Activated T-helper 2 cell treated with anti-CD3 and anti-CD28 coated beads, Interferon-gamma antibody, Interleukin-2, Interleukin-4, amounts not matched to agents 10 μg/mL and 5 μg/mL and 100 μg/mL, durations not matched to agents 14 hours and 24 hours and 36 hours (primary cell): ENCODE measurements at regions not wholly inside any gene's neighbourhood (a gene's known extent, or its start where the extent isn't known, plus 50 kb on each side); places are given as distances from the start of the nearest gene placed in this dataset.

Source experiments
- DNase-seq: peaks from one replicate; pipeline ENCODE4 v3.0.0; 2021; ENCODE audit warnings: low spot score
- H3K27ac Mint-ChIP-seq: one replicate; pipeline ENCODE4 v1.8.0; 2021; ENCODE audit warnings: mixed read lengths
- H3K27me3 Mint-ChIP-seq: one replicate; pipeline ENCODE4 v1.8.0; 2021; ENCODE audit warnings: low read depth, mixed read lengths
- H3K36me3 Mint-ChIP-seq: one replicate; pipeline ENCODE4 v1.8.0; 2021; ENCODE audit warnings: low read depth, mixed read lengths
- H3K4me1 Mint-ChIP-seq: one replicate; pipeline ENCODE4 v1.8.0; 2021; ENCODE audit warnings: low read depth, mixed read lengths
- H3K4me3 Mint-ChIP-seq: one replicate; pipeline ENCODE4 v1.8.0; 2021; ENCODE audit warnings: low read depth, mild to moderate bottlenecking, moderate library complexity, mixed read lengths
- H3K9me3 Mint-ChIP-seq: one replicate; pipeline ENCODE4 v1.8.0; 2021; ENCODE audit warnings: mixed read lengths
- intact Hi-C: fragments of 100-400 bp; cut with micrococcal nuclease; formaldehyde crosslinking; loops from one replicate; pipeline ENCODE4 v1.15.1; 2023

DNA sequence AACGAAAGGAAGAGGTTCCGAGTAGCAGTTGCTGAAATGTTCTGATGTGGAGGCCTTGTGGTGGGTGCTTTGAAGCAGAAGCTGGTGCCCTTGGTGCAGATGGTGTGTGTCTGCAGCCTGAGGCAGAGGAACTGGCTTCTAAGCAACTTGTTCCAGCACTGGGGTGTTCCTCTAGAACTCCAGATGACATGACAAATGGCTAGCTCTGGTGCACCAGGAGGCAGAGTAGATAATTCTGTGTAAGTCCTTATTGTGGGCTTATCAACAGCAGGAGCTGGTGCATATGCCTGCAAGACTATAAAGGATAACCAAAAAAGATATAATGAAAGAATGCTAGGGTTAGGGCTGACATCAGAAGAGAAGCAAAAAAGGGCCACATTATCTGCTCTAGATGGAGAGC lies 76.5 kb downstream of the ARL5B start:
- no peak for DNase-seq
- peaks cover 4% of the 10 kb centered on the region for H3K9me3 Mint-ChIP-seq
- no peaks in the 10 kb centered on the region for H3K27me3 Mint-ChIP-seq
- no peak overlapping the region for H3K27ac Mint-ChIP-seq
- no peaks in the 10 kb centered on the region for H3K4me1 Mint-ChIP-seq
- intact Hi-C loops, result no loop called here
- no peaks in the 10 kb centered on the region for H3K36me3 Mint-ChIP-seq
- H3K4me3 Mint-ChIP-seq, result no peak overlapping the region

GRCh38 chr10:18737236-18737635 lies 78.0 kb downstream of the ARL5B start:
- intact Hi-C loops, result no loop called here
- Mint-ChIP-seq H3K4me3 (no peak overlapping the region), H3K36me3 (no peaks in the 10 kb centered on the region), H3K9me3 (peaks cover 4% of the 10 kb centered on the region), H3K27ac (no peak overlapping the region), H3K27me3 (no peaks in the 10 kb centered on the region), H3K4me1 (no peaks in the 10 kb centered on the region)
- no peak for DNase-seq

GRCh38 chr10:18737841-18738240 lies 78.6 kb downstream of the ARL5B start:
- no peak for DNase-seq
- peaks cover 4% of the 10 kb centered on the region for H3K9me3 Mint-ChIP-seq
- no peaks in the 10 kb centered on the region for H3K36me3 Mint-ChIP-seq
- no peak overlapping the region for H3K4me3 Mint-ChIP-seq
- H3K27ac Mint-ChIP-seq, result no peak overlapping the region
- intact Hi-C loops, result no loop called here
- no peaks in the 10 kb centered on the region for H3K27me3 Mint-ChIP-seq
- no peaks in the 10 kb centered on the region for H3K4me1 Mint-ChIP-seq

DNA sequence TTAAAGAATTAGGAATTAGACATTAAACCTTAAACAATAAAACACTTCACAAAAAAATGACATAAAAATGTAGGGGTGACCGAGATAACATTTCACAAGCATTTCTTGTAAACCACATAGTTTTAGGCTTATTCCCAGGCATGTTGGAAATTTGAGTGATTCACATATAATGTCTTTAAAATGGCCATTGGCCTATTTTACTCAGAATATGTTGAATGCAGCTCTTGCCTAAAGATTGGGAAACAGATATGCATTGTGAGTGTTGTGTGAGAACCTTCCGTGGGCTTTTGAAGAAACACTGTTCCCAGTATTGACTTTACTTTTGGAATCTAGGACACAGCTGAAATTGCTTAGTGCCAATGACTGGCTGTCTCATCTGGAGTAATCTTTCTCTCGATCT lies 79.6 kb downstream of the ARL5B start:
- H3K27ac Mint-ChIP-seq, result no peak overlapping the region
- no peaks in the 10 kb centered on the region for H3K4me1 Mint-ChIP-seq
- no peak overlapping the region for H3K4me3 Mint-ChIP-seq
- H3K36me3 Mint-ChIP-seq, result no peaks in the 10 kb centered on the region
- H3K9me3 Mint-ChIP-seq, result peaks cover 4% of the 10 kb centered on the region
- no peak for DNase-seq
- no peaks in the 10 kb centered on the region for H3K27me3 Mint-ChIP-seq
- intact Hi-C loops, result no loop called here

DNA sequence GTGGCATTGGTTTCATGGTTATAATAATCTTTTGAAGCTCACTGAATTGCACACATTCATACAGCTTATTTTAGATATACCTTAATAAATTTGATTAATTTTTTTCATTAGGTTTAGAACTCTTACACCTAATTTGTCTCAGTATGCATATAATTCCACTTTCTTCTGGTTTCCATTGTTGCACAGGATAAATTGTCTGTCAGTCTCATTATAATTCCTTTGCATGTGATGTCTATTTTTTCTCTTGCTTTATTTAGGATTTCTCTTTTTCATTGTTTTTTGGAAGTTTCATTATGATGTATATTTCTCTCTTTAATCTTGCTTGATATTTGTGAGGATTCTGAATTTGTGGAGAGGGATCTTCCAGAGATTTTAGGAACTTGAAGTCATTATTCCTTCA lies 84.7 kb downstream of the ARL5B start:
- Mint-ChIP-seq H3K4me1 (no peaks in the 10 kb centered on the region), H3K27me3 (no peaks in the 10 kb centered on the region), H3K9me3 (peaks cover 11% of the 10 kb centered on the region), H3K27ac (no peak overlapping the region), H3K4me3 (no peak overlapping the region), H3K36me3 (no peaks in the 10 kb centered on the region)
- intact Hi-C loops, result no loop called here
- DNase-seq, result no peak

DNA sequence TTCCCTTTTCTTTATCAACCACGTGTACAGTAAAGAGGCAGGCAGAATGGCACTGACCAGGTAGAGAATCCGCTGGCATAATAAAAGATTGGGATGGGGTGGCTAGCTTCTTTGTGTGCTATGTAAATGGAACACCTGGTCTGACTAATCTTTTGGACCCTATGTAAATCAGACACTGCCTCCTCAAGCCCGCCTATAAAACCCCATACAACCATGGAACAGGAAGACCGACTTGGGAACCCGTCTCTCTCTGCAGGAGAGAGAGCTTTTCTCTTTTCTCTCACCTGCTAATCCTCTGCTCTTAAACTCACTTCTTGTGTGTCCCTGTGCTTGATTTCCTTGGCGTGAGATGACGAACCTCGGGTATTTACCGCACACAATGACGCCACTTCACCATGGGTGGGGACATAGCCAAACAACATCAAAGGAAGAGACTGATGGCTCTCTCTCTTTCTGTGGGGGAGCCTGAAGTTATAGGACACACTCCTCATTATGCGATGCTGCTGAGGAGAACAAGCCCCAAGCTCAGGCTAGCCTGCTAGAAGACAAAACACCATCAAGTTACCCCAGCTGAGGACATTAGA lies 94.2 kb downstream of the ARL5B start:
- no peak overlapping the region for H3K27ac Mint-ChIP-seq
- H3K9me3 Mint-ChIP-seq, result no peaks in the 10 kb centered on the region
- no peak overlapping the region for H3K4me3 Mint-ChIP-seq
- no peaks in the 10 kb centered on the region for H3K27me3 Mint-ChIP-seq
- H3K36me3 Mint-ChIP-seq, result no peaks in the 10 kb centered on the region
- H3K4me1 Mint-ChIP-seq, result no peaks in the 10 kb centered on the region
- DNase-seq, result no peak
- intact Hi-C loops, result no loop called here

- no peak for DNase-seq
- intact Hi-C loops, result no loop called here
Measured at GRCh38 chr10:18759575-18759974, 100.3 kb downstream of the ARL5B start.

GRCh38 chr10:18760836-18761235 lies 101.6 kb downstream of the ARL5B start:
- Mint-ChIP-seq H3K36me3 (no peaks in the 10 kb centered on the region), H3K4me3 (no peak overlapping the region), H3K27me3 (no peaks in the 10 kb centered on the region), H3K4me1 (no peaks in the 10 kb centered on the region), H3K9me3 (no peaks in the 10 kb centered on the region), H3K27ac (no peak overlapping the region)
- DNase-seq, result no peak
- intact Hi-C loops, result no loop called here

More at GRCh38 chr10:18759575-18759974, 100.3 kb downstream of the ARL5B start:
- Mint-ChIP-seq H3K9me3 (no peaks in the 10 kb centered on the region), H3K27me3 (no peaks in the 10 kb centered on the region), H3K36me3 (no peaks in the 10 kb centered on the region), H3K4me3 (no peak overlapping the region), H3K4me1 (no peaks in the 10 kb centered on the region), H3K27ac (no peak overlapping the region)

GRCh38 chr10:18767981-18768380 lies 108.8 kb downstream of the ARL5B start:
- Mint-ChIP-seq H3K27ac (no peak overlapping the region), H3K36me3 (no peaks in the 10 kb centered on the region), H3K9me3 (peaks cover 3% of the 10 kb centered on the region), H3K27me3 (no peaks in the 10 kb centered on the region), H3K4me1 (no peaks in the 10 kb centered on the region), H3K4me3 (no peak overlapping the region)
- intact Hi-C loops, result no loop called here
- DNase-seq, result no peak

DNA sequence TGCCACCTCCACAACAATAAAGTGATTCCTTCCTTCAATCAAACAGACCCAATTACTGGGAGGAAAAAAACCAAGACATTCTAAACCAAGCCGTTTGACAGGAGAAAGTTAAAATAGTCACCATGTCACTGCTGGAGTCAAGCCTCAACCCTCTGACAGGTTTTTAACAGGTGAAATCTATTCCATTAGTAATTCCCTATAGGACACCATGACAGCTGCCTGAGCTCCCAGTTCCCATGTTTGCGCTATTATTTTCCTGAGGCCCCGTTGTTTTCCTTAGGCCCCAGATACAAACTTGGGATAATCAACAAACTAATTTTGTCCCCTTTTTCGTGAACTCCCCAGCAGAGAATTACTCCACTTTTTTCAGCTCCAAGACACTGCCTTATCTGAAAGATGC lies 113.9 kb downstream of the ARL5B start:
- intact Hi-C loops, result no loop called here
- no peak for DNase-seq
- no peaks in the 10 kb centered on the region for H3K36me3 Mint-ChIP-seq
- no peak overlapping the region for H3K4me3 Mint-ChIP-seq
- no peak overlapping the region for H3K27ac Mint-ChIP-seq
- peaks cover 3% of the 10 kb centered on the region for H3K9me3 Mint-ChIP-seq
- no peaks in the 10 kb centered on the region for H3K4me1 Mint-ChIP-seq
- H3K27me3 Mint-ChIP-seq, result no peaks in the 10 kb centered on the region

DNA sequence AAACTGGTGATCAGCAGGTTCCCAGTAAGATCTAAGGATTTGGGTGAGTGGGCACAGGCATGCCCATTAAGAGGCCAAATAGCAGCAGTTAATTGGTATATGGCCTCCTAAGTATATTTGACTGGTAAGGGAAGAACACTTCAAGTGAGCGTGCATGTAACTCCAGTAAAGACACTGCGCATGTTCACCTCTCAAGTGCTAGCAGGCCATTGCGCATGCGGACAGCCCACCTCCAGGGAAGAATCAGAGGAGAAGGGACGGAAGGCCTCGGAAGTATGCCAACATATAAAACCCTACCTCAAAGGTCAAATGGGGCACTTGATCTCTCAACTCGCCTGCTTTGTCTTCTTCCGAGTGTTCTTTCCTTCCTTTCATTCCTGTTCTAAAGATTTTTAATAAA lies 118.0 kb downstream of the ARL5B start:
- intact Hi-C loops, result no loop called here
- Mint-ChIP-seq H3K27ac (no peak overlapping the region), H3K4me3 (no peak overlapping the region), H3K27me3 (no peaks in the 10 kb centered on the region), H3K4me1 (no peaks in the 10 kb centered on the region), H3K36me3 (no peaks in the 10 kb centered on the region), H3K9me3 (no peaks in the 10 kb centered on the region)
- DNase-seq, result no peak

DNA sequence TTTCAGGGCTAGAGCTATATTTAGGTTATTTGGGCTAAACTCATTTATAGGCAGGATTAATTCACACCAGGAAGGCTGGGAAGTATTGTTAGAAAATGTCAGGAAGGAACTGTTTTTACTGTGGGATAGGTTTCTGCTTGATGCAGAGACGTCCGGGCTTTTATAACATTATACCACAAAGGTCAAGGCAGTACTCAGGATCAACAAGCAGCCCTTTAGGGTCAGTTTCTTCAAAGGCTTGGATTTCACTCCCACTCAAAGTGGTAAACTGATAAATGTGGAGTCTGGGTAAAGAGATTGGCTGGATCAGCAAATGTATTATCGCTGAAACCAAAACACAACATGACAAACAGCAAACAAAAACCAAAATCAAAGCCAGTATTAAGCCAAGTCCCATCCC lies 127.2 kb downstream of the ARL5B start:
- H3K36me3 Mint-ChIP-seq, result no peaks in the 10 kb centered on the region
- no peak overlapping the region for H3K27ac Mint-ChIP-seq
- no peaks in the 10 kb centered on the region for H3K27me3 Mint-ChIP-seq
- no peak overlapping the region for H3K4me3 Mint-ChIP-seq
- no peak for DNase-seq
- no peaks in the 10 kb centered on the region for H3K9me3 Mint-ChIP-seq
- intact Hi-C loops, result no loop called here
- H3K4me1 Mint-ChIP-seq, result no peaks in the 10 kb centered on the region

GRCh38 chr10:18793951-18794350 lies 134.7 kb downstream of the ARL5B start:
- H3K27me3 Mint-ChIP-seq, result no peaks in the 10 kb centered on the region
- no peaks in the 10 kb centered on the region for H3K4me1 Mint-ChIP-seq
- intact Hi-C loops, result no loop called here
- H3K27ac Mint-ChIP-seq, result no peak overlapping the region
- peaks cover 4% of the 10 kb centered on the region for H3K9me3 Mint-ChIP-seq
- DNase-seq, result no peak
- no peaks in the 10 kb centered on the region for H3K36me3 Mint-ChIP-seq
- H3K4me3 Mint-ChIP-seq, result no peak overlapping the region

DNA sequence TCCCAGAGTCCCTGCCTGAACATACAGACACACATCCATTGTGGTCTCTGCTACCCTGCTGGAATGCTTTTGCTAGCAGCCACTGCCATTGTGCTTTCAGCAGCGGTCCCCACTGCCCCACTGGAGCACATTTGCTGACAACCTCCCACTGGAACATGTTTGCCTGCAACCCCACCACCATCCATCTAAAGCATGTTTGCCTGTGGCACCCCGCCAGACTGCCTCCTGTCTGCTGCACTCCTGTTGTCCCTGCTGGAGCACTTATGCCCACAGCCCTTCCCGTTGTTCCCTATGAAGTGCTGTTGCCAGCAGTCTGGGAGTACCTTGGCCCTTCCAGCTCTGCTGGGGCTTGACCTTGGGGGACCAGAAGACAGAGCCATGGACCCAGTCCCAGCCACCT lies 136.3 kb downstream of the ARL5B start:
- no peaks in the 10 kb centered on the region for H3K27me3 Mint-ChIP-seq
- intact Hi-C loops, result no loop called here
- H3K4me1 Mint-ChIP-seq, result no peaks in the 10 kb centered on the region
- H3K27ac Mint-ChIP-seq, result no peak overlapping the region
- peaks cover 8% of the 10 kb centered on the region for H3K9me3 Mint-ChIP-seq
- DNase-seq, result no peak
- H3K4me3 Mint-ChIP-seq, result no peak overlapping the region
- no peaks in the 10 kb centered on the region for H3K36me3 Mint-ChIP-seq
